IMR-90 (cell line): ENCODE measurements at regions not wholly inside any gene's neighbourhood (a gene's known extent, or its start where the extent isn't known, plus 50 kb on each side); places are given as distances from the start of the nearest gene placed in this dataset.
A peak's percentile ranks its signal among the peaks of the same experiment; 100 is the strongest.

Source experiments
- ATAC-seq: fragments of 200-7000 bp; cut with Tn5 transposase; 2 replicates; pipeline ENCODE4 v1.9.1; 2020; ENCODE audit warnings: low read depth, mild to moderate bottlenecking, moderate library complexity
- BruUV-seq: library from RNA; stranded (reverse); fragments of 400-500 nt; replicated peaks from 2 replicates; lab custom pipeline; 2021; lab: Mats Ljungman, UMichigan
- CTCF ChIA-PET: fragments of 300-600 bp; formaldehyde crosslinking; extraction: SDS; loops from one replicate; lab custom pipeline; 2021; ENCODE audit warnings: antibody characterized with exemption; lab: Yijun Ruan, JAX
- POLR2A ChIA-PET: fragments of 300-600 bp; sonication (Branson Sonifier 250); formaldehyde crosslinking; loops from one replicate; lab custom pipeline; 2022; ENCODE audit warnings: antibody characterized with exemption; ENCODE audit not compliant: unreplicated experiment; lab: Charles Lee
- DNase-seq: peaks from one replicate; pipeline ENCODE4 v3.0.0; 2013
- H2AFZ ChIP-seq: replicated peaks from 2 replicates; pipeline ENCODE3; 2013; ENCODE audit warnings: low read length, mild to moderate bottlenecking; ENCODE audit not compliant: poor library complexity
- H2AK5ac ChIP-seq: 2 replicates; pipeline ENCODE4 v1.6.1; 2013; ENCODE audit warnings: low read depth, low read length, inconsistent platforms
- H2AK9ac ChIP-seq: replicated peaks from 2 replicates; pipeline ENCODE3; 2013; ENCODE audit warnings: mild to moderate bottlenecking, low read depth, low read length, moderate library complexity; ENCODE audit not compliant: poor library complexity
- H2BK120ac ChIP-seq: 2 replicates; pipeline ENCODE4 v1.6.1; 2013; ENCODE audit warnings: low read depth, low read length, inconsistent platforms
- H2BK15ac ChIP-seq: 3 replicates; pipeline ENCODE4 v1.6.1; 2013; ENCODE audit warnings: low read depth, low read length, inconsistent platforms
- H2BK20ac ChIP-seq: 2 replicates; pipeline ENCODE4 v1.6.1; 2013; ENCODE audit warnings: low read depth, mild to moderate bottlenecking, inconsistent platforms, low read length, moderate library complexity
- H2BK5ac ChIP-seq: 2 replicates; pipeline ENCODE4 v1.6.1; 2013; ENCODE audit warnings: mild to moderate bottlenecking, low read depth, low read length, inconsistent platforms; ENCODE audit not compliant: poor library complexity, severe bottlenecking
- H3K14ac ChIP-seq: replicated peaks from 2 replicates; pipeline ENCODE4 v1.6.1; 2013; ENCODE audit warnings: low read depth, low read length, inconsistent platforms
- H3K18ac ChIP-seq: 2 replicates; pipeline ENCODE4 v1.6.1; 2013; ENCODE audit warnings: low read depth, low read length, control low read depth
- H3K23ac ChIP-seq: 2 replicates; pipeline ENCODE4 v1.6.1; 2013; ENCODE audit warnings: low read depth, low read length, inconsistent platforms
- H3K27ac ChIP-seq: 2 replicates; pipeline ENCODE4 v1.5.1; 2013; ENCODE audit warnings: mild to moderate bottlenecking, control low read depth, low read length; ENCODE audit not compliant: insufficient read depth
- H3K27me3 ChIP-seq: 2 replicates; pipeline ENCODE4 v1.6.1; 2013; ENCODE audit warnings: low read length; ENCODE audit not compliant: control insufficient read depth, insufficient read depth
- H3K36me3 ChIP-seq: 2 replicates; pipeline ENCODE4 v1.6.1; 2013; ENCODE audit warnings: low read length, mixed read lengths; ENCODE audit not compliant: control insufficient read depth, insufficient read depth
- H3K4ac ChIP-seq: 2 replicates; pipeline ENCODE4 v1.6.1; 2013; ENCODE audit warnings: low read depth, low read length, inconsistent platforms
- H3K4me1 ChIP-seq: 2 replicates; pipeline ENCODE4 v1.6.1; 2013; ENCODE audit warnings: low read length, mixed read lengths; ENCODE audit not compliant: control insufficient read depth, insufficient read depth
- H3K4me2 ChIP-seq: 2 replicates; pipeline ENCODE4 v1.6.1; 2013; ENCODE audit warnings: low read depth, mild to moderate bottlenecking, control low read depth, low read length, moderate library complexity
- H3K4me3 ChIP-seq: 2 replicates; pipeline ENCODE4 v1.5.1; 2013; ENCODE audit warnings: low read depth, mild to moderate bottlenecking, control low read depth, low read length, moderate library complexity; ENCODE audit not compliant: insufficient read depth
- H3K56ac ChIP-seq: 2 replicates; pipeline ENCODE4 v1.6.1; 2013; ENCODE audit warnings: low read length, inconsistent platforms; ENCODE audit not compliant: insufficient read depth; ENCODE audit errors: extremely low read depth
- H3K79me1 ChIP-seq, 2 experiments: 2 replicates each; pipeline ENCODE4 v1.6.1; 2013; ENCODE audit warnings: low read length in 2 of 2, inconsistent platforms in 1 of 2, low read depth in 1 of 2
- H3K9ac ChIP-seq: 2 replicates; pipeline ENCODE4 v1.6.1; 2013; ENCODE audit warnings: low read depth, low read length, control low read depth
- H3K9me1 ChIP-seq: 2 replicates; pipeline ENCODE4 v1.6.1; 2013; ENCODE audit warnings: low read length, inconsistent platforms; ENCODE audit not compliant: insufficient read depth
- H3K9me3 ChIP-seq: 2 replicates; pipeline ENCODE4 v1.6.1; 2013; ENCODE audit warnings: low read length; ENCODE audit not compliant: control insufficient read depth, insufficient read depth
- H4K20me1 ChIP-seq: 2 replicates; pipeline ENCODE4 v1.6.1; 2013; ENCODE audit warnings: low read length, inconsistent platforms; ENCODE audit not compliant: insufficient read depth
- H4K5ac ChIP-seq: 2 replicates; pipeline ENCODE4 v1.6.1; 2013; ENCODE audit warnings: mild to moderate bottlenecking, low read depth, low read length, control low read depth
- H4K8ac ChIP-seq, 2 experiments: 2 replicates each; pipeline ENCODE4 v1.6.1; 2013; ENCODE audit warnings: low read depth in 2 of 2, low read length in 2 of 2, control low read depth in 1 of 2, inconsistent platforms in 1 of 2
- H4K91ac ChIP-seq: 2 replicates; pipeline ENCODE4 v1.6.1; 2013; ENCODE audit warnings: low read depth, low read length, inconsistent platforms; ENCODE audit not compliant: insufficient read depth
- BHLHE40 ChIP-seq: fragments of 150-350 bp; IDR thresholded peaks from 2 replicates; pipeline ENCODE4 v1.6.1; 2016; ENCODE audit warnings: mild to moderate bottlenecking, low read depth, low read length
- CHD1 ChIP-seq: IDR thresholded peaks from 2 replicates; pipeline ENCODE4 v1.6.1; 2012; ENCODE audit warnings: low read depth, low read length, improper control_type of control experiment
- FOS ChIP-seq: fragments of 150-350 bp; IDR thresholded peaks from 2 replicates; pipeline ENCODE4 v1.6.1; 2016; ENCODE audit warnings: low read depth, low read length
- MAFK ChIP-seq: IDR thresholded peaks from 2 replicates; pipeline ENCODE4 v1.6.1; 2012; ENCODE audit warnings: low read depth, low read length, improper control_type of control experiment
- MAZ ChIP-seq: IDR thresholded peaks from 2 replicates; pipeline ENCODE4 v1.6.1; 2012; ENCODE audit warnings: low read depth, mild to moderate bottlenecking, low read length, improper control_type of control experiment, moderate library complexity, borderline replicate concordance
- MXI1 ChIP-seq: IDR thresholded peaks from 2 replicates; pipeline ENCODE4 v1.6.1; 2012; ENCODE audit warnings: low read depth, mild to moderate bottlenecking, low read length, moderate library complexity, borderline replicate concordance
- NFE2L2 ChIP-seq: fragments of 150-350 bp; IDR thresholded peaks from 2 replicates; pipeline ENCODE4 v1.6.1; 2016; ENCODE audit warnings: low read depth, mild to moderate bottlenecking, low read length
- RAD21 ChIP-seq: IDR thresholded peaks from 2 replicates; pipeline ENCODE4 v1.6.1; 2012; ENCODE audit warnings: low read length, improper control_type of control experiment
- RCOR1 ChIP-seq: IDR thresholded peaks from 2 replicates; pipeline ENCODE4 v1.6.1; 2012; ENCODE audit warnings: mild to moderate bottlenecking, low read length, improper control_type of control experiment; ENCODE audit not compliant: insufficient replicate concordance
- RFX5 ChIP-seq: IDR thresholded peaks from 2 replicates; pipeline ENCODE4 v1.8.0; 2012; ENCODE audit warnings: low read depth, mild to moderate bottlenecking, low read length, moderate library complexity
- SMC3 ChIP-seq: fragments of 150-350 bp; IDR thresholded peaks from 2 replicates; pipeline ENCODE4 v1.6.1; 2016; ENCODE audit warnings: low read depth, mild to moderate bottlenecking, antibody characterized with exemption, low read length, moderate library complexity
- USF2 ChIP-seq: fragments of 150-350 bp; IDR thresholded peaks from 2 replicates; pipeline ENCODE4 v1.6.1; 2017; ENCODE audit warnings: mild to moderate bottlenecking, antibody characterized with exemption, low read length, low read depth
- WGBS, 2 experiments: methylation state at CpG; one replicate each; pipeline versions ENCODE4 v1.1.5 to v1.1.7; 2013; ENCODE audit warnings: missing lambda C conversion rate in 2 of 2; ENCODE audit not compliant: insufficient read length in 1 of 2; ENCODE audit errors: extremely low coverage in 2 of 2; 5-methylcytosine and 5-hydroxymethylcytosine counted together
- dilution Hi-C: fragments of 300-500 bp; cut with HindIII; formaldehyde crosslinking; loops from one replicate; pipeline ENCODE4 v1.14.3; 2018; ENCODE audit warnings: low sequenced_read_pairs; ENCODE audit not compliant: unreplicated experiment
- in situ Hi-C: fragments of 300-500 bp; cut with MboI; formaldehyde crosslinking; loops from 3 replicates; pipeline ENCODE4 v1.14.3; 2019; ENCODE audit warnings: low sequenced_read_pairs, inconsistent platforms, mixed read lengths
- intact Hi-C: fragments of 100-400 bp; cut with micrococcal nuclease; formaldehyde crosslinking; loops from 2 replicates; pipeline ENCODE4 v1.10.0; 2022
- TF ChIP-seq, protein P1 (sequence below): conservative IDR thresholded peaks from 2 replicates; pipeline ENCODE4 v1.5.1; 2012; ENCODE audit warnings: mild to moderate bottlenecking, low read depth, low read length, improper control_type of control experiment
- TF ChIP-seq, protein P2 (sequence below): fragments of 150-350 bp; IDR thresholded peaks from 2 replicates; pipeline ENCODE4 v1.6.1; 2016; ENCODE audit warnings: low read depth, mild to moderate bottlenecking, low read length, moderate library complexity, borderline replicate concordance

DNA sequence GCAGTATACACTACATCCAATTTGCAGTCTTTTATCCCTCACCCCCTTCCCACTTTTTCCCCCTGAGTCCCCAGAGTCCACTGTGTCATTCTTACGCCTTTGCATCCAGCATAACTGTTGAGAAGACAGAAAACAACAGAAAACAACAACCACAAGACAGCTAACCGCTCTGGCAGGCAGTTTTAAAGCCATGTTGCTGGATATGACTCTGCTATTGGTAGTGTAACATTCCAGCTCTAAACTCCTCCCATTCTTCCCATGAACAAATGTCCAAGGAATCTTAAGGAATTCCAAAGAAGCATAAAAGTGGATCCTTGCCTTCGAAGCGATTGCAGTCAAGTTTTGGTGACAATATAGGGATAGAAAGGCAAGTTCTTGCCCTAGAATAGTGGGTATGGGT is 599.1 kb downstream of the NYAP2 start:
- Histone ChIP-seq H2AK9ac (no peak overlapping the region), H3K14ac (no peak overlapping the region), H3K27me3 (no peaks in the 10 kb centered on the region), H3K4me3 (no peak overlapping the region), H2BK20ac (no peak overlapping the region), H3K79me1 (no peaks in the 10 kb centered on the region), H2BK120ac (no peak overlapping the region), H3K27ac (no peak overlapping the region), H3K23ac (no peak overlapping the region), H2BK5ac (no peak overlapping the region), H4K5ac (no peak overlapping the region), H3K4me1 (peaks cover 8% of the 10 kb centered on the region; the same call in 1 of the 2 replicates), H4K8ac (no peak overlapping the region), H2AK5ac (no peak overlapping the region), H3K4ac (no peak overlapping the region), H3K36me3 (no peaks in the 10 kb centered on the region), H2AFZ (no peak overlapping the region), H3K9ac (no peak overlapping the region), H3K9me1 (peaks cover 5% of the 10 kb centered on the region; the same call in 1 of the 2 replicates), H3K9me3 (no peaks in the 10 kb centered on the region), H4K91ac (no peak overlapping the region), H3K4me2 (no peak overlapping the region), H3K18ac (no peak overlapping the region), H4K20me1 (no peaks in the 10 kb centered on the region), H3K56ac (no peak overlapping the region), H2BK15ac (no peak overlapping the region)
- intact Hi-C loops, result no loop called here
- DNase-seq, result peak; percentile 42
- POLR2A ChIA-PET, result no interaction called here
- CTCF ChIA-PET, result no interaction called here
- in situ Hi-C loops, result no loop called here
- no TSS peak for BruUV-seq
- WGBS, 2 experiments, result no CpG with 5 or more reads among the region's 4 CpGs
- TF ChIP-seq MAZ (no peak), BHLHE40 (no peak), NFE2L2 (no peak), MAFK (no peak), RFX5 (no peak), RAD21 (no peak), RCOR1 (no peak), USF2 (no peak), SMC3 (no peak), CHD1 (no peak), FOS (no peak), MXI1 (no peak)
- TF ChIP-seq, protein P1, sequence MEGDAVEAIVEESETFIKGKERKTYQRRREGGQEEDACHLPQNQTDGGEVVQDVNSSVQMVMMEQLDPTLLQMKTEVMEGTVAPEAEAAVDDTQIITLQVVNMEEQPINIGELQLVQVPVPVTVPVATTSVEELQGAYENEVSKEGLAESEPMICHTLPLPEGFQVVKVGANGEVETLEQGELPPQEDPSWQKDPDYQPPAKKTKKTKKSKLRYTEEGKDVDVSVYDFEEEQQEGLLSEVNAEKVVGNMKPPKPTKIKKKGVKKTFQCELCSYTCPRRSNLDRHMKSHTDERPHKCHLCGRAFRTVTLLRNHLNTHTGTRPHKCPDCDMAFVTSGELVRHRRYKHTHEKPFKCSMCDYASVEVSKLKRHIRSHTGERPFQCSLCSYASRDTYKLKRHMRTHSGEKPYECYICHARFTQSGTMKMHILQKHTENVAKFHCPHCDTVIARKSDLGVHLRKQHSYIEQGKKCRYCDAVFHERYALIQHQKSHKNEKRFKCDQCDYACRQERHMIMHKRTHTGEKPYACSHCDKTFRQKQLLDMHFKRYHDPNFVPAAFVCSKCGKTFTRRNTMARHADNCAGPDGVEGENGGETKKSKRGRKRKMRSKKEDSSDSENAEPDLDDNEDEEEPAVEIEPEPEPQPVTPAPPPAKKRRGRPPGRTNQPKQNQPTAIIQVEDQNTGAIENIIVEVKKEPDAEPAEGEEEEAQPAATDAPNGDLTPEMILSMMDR, result no peak
- TF ChIP-seq, protein P2, sequence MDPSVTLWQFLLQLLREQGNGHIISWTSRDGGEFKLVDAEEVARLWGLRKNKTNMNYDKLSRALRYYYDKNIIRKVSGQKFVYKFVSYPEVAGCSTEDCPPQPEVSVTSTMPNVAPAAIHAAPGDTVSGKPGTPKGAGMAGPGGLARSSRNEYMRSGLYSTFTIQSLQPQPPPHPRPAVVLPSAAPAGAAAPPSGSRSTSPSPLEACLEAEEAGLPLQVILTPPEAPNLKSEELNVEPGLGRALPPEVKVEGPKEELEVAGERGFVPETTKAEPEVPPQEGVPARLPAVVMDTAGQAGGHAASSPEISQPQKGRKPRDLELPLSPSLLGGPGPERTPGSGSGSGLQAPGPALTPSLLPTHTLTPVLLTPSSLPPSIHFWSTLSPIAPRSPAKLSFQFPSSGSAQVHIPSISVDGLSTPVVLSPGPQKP, result no peak
- dilution Hi-C loops, result no loop called here
- no peak for ATAC-seq
